SW 1271 (cell line): ENCODE measurements at regions not wholly inside any gene's neighbourhood (a gene's known extent, or its start where the extent isn't known, plus 50 kb on each side); places are given as distances from the start of the nearest gene placed in this dataset.
"Not testable (repeated sequence)": the region's sequence is repeated elsewhere in the genome, so short reads cannot be mapped to it uniquely, and the experiment has no call there.

Experiments
- DNase-seq, 2 experiments: peaks; one replicate each; lab custom pipeline; 2025; lab: John Stamatoyannopoulos, UW

DNA sequence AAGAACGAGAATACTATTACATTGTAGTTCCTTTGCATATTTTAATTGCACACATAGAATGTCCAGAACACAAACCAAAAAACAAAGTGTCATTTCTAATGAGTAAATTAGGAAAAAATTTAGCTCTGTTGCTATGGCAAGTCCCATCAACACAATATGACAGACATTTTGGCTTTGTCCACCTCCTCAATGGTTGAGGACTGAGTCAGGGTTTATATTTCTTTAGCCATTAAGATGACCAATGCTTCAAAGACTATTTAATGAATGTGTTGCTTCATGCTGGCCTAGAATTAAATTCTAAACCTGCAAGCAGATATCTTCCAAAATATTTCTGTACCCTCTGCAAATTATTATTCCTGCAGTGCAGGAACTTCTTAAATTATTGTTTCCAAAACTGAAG is 719.2 kb downstream of the NTRK3 start:
- DNase-seq, result no peak

GRCh38 chr15:87533637-87534036 is 722.9 kb downstream of the NTRK3 start:
- not testable (repeated sequence) for DNase-seq

DNA sequence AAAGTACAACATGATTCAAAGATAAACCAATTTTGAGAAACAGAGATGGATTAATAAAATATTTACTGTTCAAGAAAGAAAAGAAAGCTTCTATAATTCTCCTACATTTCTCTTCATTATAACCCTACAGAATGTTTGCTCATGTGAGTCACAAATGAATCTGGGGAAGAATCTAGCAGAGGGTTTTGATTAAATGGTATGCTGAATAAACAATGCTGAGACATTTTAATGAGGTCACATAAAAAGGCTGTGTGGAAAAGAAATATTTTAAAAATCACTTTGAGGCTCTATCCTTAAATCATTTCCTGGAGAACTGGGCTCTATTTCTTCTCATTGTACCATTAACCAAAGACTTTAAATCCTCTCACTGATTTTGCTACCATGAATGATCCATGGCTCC is 727.7 kb downstream of the NTRK3 start:
- DNase-seq, result no peak

DNA sequence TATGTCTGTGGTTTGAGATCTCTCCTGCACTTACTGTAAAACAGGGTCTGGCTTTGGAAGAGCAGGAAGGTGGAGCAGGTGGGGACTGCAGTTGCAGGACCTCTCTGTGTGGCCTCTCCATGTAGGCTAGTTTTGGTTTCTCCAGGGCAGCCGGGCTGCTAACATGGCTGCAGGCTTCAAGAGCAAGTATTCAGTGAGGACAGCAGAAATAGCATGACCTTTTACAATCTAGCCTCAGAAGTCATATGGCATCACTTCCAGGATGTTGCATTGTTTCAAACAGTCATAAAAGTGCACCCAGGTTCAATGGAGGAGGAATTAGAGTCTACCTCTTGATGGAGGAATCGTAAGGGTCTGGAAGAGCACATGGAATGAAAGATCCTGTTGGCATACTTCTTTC is 728.7 kb downstream of the NTRK3 start:
- no peak for DNase-seq

DNA sequence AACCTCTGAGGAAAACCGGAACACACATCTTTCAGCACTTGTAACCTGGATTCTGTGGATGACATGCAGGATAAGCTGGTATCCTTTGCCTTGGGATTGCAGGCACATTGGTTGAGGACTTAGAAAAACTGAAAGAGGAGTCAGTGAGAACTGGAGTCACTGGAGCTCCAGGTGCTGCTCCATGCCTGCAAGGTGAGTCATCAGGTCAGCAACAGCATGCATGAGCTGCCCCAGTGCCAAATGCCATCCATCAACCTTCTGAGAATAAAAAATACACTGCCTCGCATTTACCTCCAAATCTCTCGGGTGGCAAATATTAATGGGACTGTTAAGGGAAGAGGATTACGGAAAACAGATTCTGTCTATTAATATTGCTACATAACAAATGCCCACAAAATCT is 729.1 kb downstream of the NTRK3 start:
- no peak for DNase-seq

GRCh38 chr15:87523516-87523915 is 733.0 kb downstream of the NTRK3 start:
- DNase-seq, result no peak

DNA sequence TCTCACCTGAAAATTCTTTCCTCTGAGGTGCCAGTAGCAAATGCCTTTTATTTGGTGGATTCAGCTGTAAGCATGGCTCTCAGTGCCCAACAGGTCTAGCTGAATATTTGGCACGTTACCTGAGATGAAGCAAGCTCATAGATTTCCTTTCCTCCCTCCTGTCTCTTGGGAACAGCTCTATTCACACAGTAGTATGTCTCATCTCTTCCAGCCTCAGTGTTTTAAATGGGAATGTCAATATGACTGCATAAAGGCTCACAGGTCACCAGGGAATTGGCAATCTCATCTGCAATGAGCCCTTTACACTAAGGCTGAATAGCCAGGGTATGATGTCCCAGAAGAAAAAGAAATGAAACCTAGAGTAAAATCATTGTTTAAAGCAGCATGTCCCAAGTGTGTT is 733.5 kb downstream of the NTRK3 start:
- no peak for DNase-seq

- DNase-seq, result no peak
These were observed 737.6 kb downstream of the NTRK3 start for GRCh38 chr15:87518957-87519356.

DNA sequence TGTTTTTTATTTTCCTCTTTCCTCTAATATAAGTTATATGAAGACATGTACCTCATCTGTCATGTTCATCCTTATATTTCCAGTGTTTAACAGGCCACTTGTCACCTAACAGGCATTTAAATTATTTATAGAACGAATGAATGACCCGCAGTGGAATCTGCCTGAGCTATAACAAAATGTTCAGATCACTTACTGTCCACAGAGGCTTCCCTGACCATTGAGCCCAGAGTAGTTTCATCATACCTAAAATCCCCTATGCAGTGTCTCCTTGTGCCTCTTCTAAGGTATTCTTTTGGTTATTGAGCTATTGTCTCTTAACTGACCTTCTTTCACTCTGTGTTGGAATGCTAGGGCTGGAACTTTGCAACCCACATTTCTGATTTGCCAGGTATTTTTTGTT is 748.5 kb downstream of the NTRK3 start:
- DNase-seq, result no peak

DNA sequence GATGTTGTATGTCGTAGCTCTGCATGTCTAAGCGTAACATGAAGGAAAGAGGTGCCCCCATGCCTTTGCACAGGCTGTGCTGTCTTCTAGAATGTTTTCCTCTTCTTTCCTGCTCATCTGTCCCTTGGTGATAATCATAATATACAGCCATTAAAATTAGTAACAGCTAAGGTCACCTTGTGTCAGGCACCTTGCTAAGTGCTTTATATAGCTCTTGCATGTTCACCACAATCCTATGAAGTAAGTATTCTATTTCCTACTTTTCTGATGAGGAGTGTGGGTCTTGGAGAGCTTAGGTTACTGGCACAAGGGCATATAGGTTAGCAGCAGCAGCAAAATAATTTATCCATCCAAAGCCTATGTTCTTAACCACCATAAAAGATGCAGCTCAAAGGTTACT is 754.4 kb downstream of the NTRK3 start:
- DNase-seq, result no peak

DNA sequence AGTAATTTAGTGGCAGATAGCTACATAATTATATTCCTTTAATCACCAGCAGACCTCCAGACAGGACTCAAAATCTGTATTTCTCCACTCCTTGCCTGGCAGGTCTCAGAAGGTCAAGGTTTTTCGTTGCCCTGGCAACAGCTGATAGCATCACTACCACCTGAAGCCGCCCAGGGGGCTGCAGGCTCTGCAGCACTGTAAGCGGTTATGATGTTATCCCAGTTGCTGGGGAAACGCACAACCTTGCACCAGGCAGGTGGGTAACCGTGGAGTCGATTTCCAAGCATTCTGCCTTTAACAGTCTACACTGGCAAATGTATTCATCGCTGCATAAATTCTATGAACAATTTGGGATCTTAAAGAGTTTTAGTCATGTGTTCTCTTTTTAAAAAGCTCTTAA is 756.3 kb downstream of the NTRK3 start:
- no peak for DNase-seq

DNA sequence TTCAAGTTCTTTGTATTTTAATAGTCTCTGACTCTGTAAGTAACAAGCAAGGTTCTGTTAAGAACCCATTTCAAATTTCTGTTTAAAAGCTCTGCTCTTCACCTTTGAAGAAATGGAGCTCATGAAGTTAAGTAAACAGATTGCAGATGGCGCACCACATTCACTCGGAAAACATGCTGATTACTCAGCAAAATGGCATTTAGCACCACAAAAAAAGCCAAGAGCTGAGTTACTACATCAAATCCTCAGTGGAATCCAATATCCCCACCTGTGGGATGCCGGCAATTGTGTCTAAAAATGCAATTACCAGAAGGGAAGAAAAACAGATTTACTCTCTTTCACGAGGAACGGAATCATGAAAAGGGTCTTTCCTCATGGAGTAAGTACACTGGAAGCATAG is 758.0 kb downstream of the NTRK3 start:
- no peak for DNase-seq

- no peak for DNase-seq
These were observed 759.7 kb downstream of the NTRK3 start for GRCh38 chr15:87496795-87497194.

- DNase-seq, result no peak
These were observed 760.4 kb downstream of the NTRK3 start for GRCh38 chr15:87496109-87496508.

DNA sequence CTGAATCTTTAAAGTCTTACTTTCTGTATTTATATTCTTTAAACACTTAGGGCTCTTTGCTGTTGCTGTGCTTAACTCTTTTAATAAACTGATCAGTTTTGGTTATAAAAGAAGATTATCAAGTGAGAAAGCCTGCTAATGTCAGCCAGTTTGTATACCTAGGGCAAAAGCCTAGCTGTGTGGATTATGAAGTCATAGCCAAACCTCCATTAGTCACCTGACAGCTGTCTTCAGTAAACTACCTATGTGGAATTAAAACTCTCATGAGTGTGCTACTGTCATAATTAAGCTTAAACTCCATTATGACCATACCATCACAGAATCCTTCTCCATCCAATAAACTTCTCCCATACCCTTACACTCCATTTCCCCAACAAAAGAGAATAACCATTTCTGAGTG is 762.7 kb downstream of the NTRK3 start:
- no peak for DNase-seq

GRCh38 chr15:87492321-87492720 is 764.2 kb downstream of the NTRK3 start:
- no peak for DNase-seq

- no peak for DNase-seq
These were observed 765.9 kb downstream of the NTRK3 start for GRCh38 chr15:87490666-87491065.

- no peak for DNase-seq
These were observed 766.5 kb downstream of the NTRK3 start for GRCh38 chr15:87489902-87490665.

- no peak for DNase-seq
These were observed 767.1 kb downstream of the NTRK3 start for GRCh38 chr15:87489456-87489855.

- no peak for DNase-seq
These were observed 769.1 kb downstream of the NTRK3 start for GRCh38 chr15:87487484-87487883.

- DNase-seq, result no peak
These were observed 773.1 kb downstream of the NTRK3 start for GRCh38 chr15:87483468-87483867.

DNA sequence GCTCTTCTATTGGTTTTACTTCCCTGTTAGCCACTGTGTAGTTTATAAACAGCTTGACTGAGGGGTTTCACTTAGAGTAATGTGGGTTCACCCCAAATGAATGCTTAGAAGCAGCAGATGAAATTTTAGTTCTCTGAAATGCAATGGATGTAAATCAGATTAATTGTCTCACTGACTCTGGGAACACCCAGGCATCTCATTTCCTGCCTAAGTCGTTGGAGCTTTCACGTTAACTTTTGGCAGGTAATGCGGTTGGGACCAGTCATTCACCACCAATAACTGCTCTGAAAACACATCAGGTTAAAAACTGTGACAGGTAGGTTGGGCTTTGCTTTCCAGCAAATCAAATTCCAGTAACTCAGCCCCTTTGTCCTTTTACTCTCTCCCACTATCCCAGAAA is 775.4 kb downstream of the NTRK3 start:
- DNase-seq, result no peak

GRCh38 chr15:87478687-87479072 is 777.9 kb downstream of the NTRK3 start:
- DNase-seq, result no peak
